Karpas-422 (cell line): ENCODE measurements at regions not wholly inside any gene's neighbourhood (a gene's known extent, or its start where the extent isn't known, plus 50 kb on each side); places are given as distances from the start of the nearest gene placed in this dataset.

Experiments used
- DNase-seq: peaks from one replicate; pipeline ENCODE4 v3.0.0-alpha.2; 2015
- H2AFZ ChIP-seq: fragments of 200-600 bp; sonication (generic); 2 replicates; pipeline ENCODE4 v1.6.1; 2014; ENCODE audit warnings: antibody characterized with exemption, low read length, mixed read lengths
- H3K27ac ChIP-seq: fragments of 200-600 bp; sonication (generic); 2 replicates; pipeline ENCODE4 v1.5.1; 2014; ENCODE audit warnings: mild to moderate bottlenecking, low read length, moderate library complexity
- H3K27me3 ChIP-seq: fragments of 200-600 bp; sonication (generic); 2 replicates; pipeline ENCODE4 v1.6.1; 2014; ENCODE audit warnings: low read length, mixed read lengths
- H3K36me3 ChIP-seq: fragments of 200-600 bp; sonication (generic); 2 replicates; pipeline ENCODE4 v1.6.1; 2014; ENCODE audit warnings: low read length, mixed read lengths; ENCODE audit not compliant: insufficient read depth
- H3K4me1 ChIP-seq: fragments of 200-600 bp; sonication (generic); 2 replicates; pipeline ENCODE4 v1.6.1; 2014; ENCODE audit warnings: mild to moderate bottlenecking, low read length, mixed read lengths
- H3K4me2 ChIP-seq: fragments of 200-600 bp; sonication (generic); 2 replicates; pipeline ENCODE4 v1.6.1; 2014; ENCODE audit warnings: low read length, low read depth, mild to moderate bottlenecking; ENCODE audit not compliant: poor library complexity, severe bottlenecking
- H3K4me3 ChIP-seq: fragments of 200-600 bp; sonication (generic); 2 replicates; pipeline ENCODE4 v1.5.1; 2014; ENCODE audit warnings: mild to moderate bottlenecking, antibody characterized with exemption, low read length, mixed read lengths
- H3K79me2 ChIP-seq: fragments of 200-600 bp; sonication (generic); 2 replicates; pipeline ENCODE4 v1.6.1; 2014; ENCODE audit warnings: mild to moderate bottlenecking, low read length, mixed read lengths
- H3K9ac ChIP-seq: fragments of 200-600 bp; sonication (generic); 2 replicates; pipeline ENCODE4 v1.6.0; 2014; ENCODE audit warnings: low read length
- H3K9me2 ChIP-seq: fragments of 200-600 bp; sonication (generic), shearing (Covaris generic); replicated peaks from 2 replicates; pipeline ENCODE4 v1.6.0; 2014; ENCODE audit warnings: mild to moderate bottlenecking, low read length, moderate library complexity; ENCODE audit not compliant: insufficient read depth
- H3K9me3 ChIP-seq: fragments of 300-700, 200-600 bp; sonication (generic); 2 replicates; pipeline ENCODE4 v1.6.1; 2014; ENCODE audit warnings: low read length, mixed read lengths
- H4K20me1 ChIP-seq: fragments of 200-600 bp; sonication (generic); 2 replicates; pipeline ENCODE4 v1.6.1; 2014; ENCODE audit warnings: mild to moderate bottlenecking, antibody characterized with exemption, low read length, low read depth; ENCODE audit not compliant: insufficient read depth

DNA sequence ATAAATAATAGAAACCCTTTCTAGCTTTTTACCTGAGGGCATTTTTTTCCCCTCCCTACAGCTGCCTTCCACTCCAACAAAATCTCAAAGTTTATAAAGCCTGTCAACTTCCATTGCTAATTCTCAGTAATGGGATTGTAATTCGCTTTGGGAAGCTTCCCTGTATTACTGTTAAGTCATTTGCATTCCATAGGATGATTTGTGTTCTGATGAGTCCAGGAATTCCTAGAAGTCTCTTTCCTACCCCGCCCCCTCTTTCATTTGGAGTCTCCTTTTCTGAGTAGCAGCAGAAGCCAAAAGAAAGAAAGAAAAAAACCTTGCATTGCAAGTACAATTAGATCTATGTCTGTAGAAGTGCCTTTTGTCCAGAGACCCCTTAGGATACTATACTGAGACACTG, 1033.3 kb downstream of the IGSF11 start:
- no peak overlapping the region for H3K4me2 ChIP-seq
- no peak overlapping the region for H3K27ac ChIP-seq
- no peak overlapping the region for H3K4me3 ChIP-seq
- no peaks in the 10 kb centered on the region for H3K36me3 ChIP-seq
- no peaks in the 10 kb centered on the region; the same call in 1 of the 2 replicates for H3K27me3 ChIP-seq
- no peak overlapping the region for H3K9ac ChIP-seq
- no peaks in the 10 kb centered on the region for H3K9me3 ChIP-seq
- no peaks in the 10 kb centered on the region for H3K79me2 ChIP-seq
- no peaks in the 10 kb centered on the region for H4K20me1 ChIP-seq
- no peak for DNase-seq
- H3K9me2 ChIP-seq = no peaks in the 10 kb centered on the region
- H3K4me1 ChIP-seq = no peaks in the 10 kb centered on the region
- H2AFZ ChIP-seq = no peak overlapping the region

- Histone ChIP-seq H3K9me3 (no peaks in the 10 kb centered on the region), H3K36me3 (no peaks in the 10 kb centered on the region), H3K4me2 (no peak overlapping the region), H3K9ac (no peak overlapping the region), H3K4me1 (no peaks in the 10 kb centered on the region), H3K9me2 (no peaks in the 10 kb centered on the region), H3K79me2 (no peaks in the 10 kb centered on the region), H4K20me1 (no peaks in the 10 kb centered on the region), H2AFZ (no peak overlapping the region), H3K27me3 (no peaks in the 10 kb centered on the region), H3K27ac (no peak overlapping the region), H3K4me3 (no peak overlapping the region)
- DNase-seq = no peak
Measured at GRCh38 chr3:118011910-118012309, 1022.7 kb downstream of the IGSF11 start.

GRCh38 chr3:118029049-118029448, 1005.6 kb downstream of the IGSF11 start:
- no peaks in the 10 kb centered on the region for H3K4me1 ChIP-seq
- no peak overlapping the region for H3K4me2 ChIP-seq
- H3K9me3 ChIP-seq = no peaks in the 10 kb centered on the region
- H2AFZ ChIP-seq = no peak overlapping the region
- H3K9me2 ChIP-seq = no peaks in the 10 kb centered on the region
- H3K27me3 ChIP-seq = no peaks in the 10 kb centered on the region
- no peak for DNase-seq
- no peaks in the 10 kb centered on the region for H4K20me1 ChIP-seq
- no peaks in the 10 kb centered on the region for H3K79me2 ChIP-seq
- H3K9ac ChIP-seq = no peak overlapping the region
- H3K36me3 ChIP-seq = no peaks in the 10 kb centered on the region
- H3K27ac ChIP-seq = no peak overlapping the region
- H3K4me3 ChIP-seq = no peak overlapping the region

DNA sequence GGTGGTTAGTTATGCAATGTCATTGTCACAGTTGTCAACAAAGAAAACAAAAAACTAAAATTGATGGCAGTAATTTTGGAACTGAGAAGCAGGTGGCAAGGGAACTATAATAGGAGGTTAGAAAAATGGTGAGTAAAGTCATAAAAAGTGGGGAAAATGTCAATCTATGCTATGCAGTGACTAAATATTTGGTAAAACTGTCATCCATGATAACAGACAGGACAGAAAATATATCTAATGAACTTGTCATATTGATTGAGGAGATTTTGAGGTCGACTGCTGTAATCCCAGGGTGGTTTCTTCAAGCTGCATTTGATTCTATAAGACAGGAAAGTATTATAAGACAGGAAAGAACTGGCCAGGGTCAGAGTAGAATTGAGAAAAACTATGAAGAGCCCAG, 998.4 kb downstream of the IGSF11 start:
- peaks cover 7% of the 10 kb centered on the region for H3K9me3 ChIP-seq
- DNase-seq = no peak
- H3K4me2 ChIP-seq = no peak overlapping the region
- H3K9ac ChIP-seq = no peak overlapping the region
- H2AFZ ChIP-seq = no peak overlapping the region
- no peaks in the 10 kb centered on the region; the same call in 1 of the 2 replicates for H3K27me3 ChIP-seq
- no peaks in the 10 kb centered on the region for H3K36me3 ChIP-seq
- no peaks in the 10 kb centered on the region for H3K4me1 ChIP-seq
- H3K9me2 ChIP-seq = no peaks in the 10 kb centered on the region
- H3K79me2 ChIP-seq = no peaks in the 10 kb centered on the region
- H4K20me1 ChIP-seq = no peaks in the 10 kb centered on the region
- no peak overlapping the region for H3K27ac ChIP-seq
- H3K4me3 ChIP-seq = no peak overlapping the region

DNA sequence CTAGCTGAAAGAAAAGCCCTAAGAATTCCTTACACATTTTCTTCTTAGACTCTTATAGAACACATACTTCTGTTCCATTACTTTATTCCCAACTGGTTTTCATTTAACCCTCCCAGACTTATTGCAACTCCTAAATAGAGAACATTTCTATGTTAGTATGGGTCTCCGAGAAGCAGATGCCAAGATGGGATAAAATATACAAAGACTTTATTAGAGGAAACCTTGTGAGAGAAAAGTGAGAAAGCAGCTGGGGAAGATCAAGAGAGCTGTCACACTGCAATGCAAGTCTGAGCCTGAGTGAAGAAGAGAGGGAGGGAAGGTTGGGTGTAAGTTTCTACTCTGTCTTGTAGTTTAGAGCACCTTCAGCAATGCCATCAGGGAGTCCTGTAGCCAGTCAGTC, 979.3 kb downstream of the IGSF11 start:
- no peaks in the 10 kb centered on the region for H3K27me3 ChIP-seq
- DNase-seq = no peak
- no peaks in the 10 kb centered on the region for H3K36me3 ChIP-seq
- no peaks in the 10 kb centered on the region for H4K20me1 ChIP-seq
- H2AFZ ChIP-seq = no peak overlapping the region
- no peaks in the 10 kb centered on the region for H3K4me1 ChIP-seq
- no peak overlapping the region for H3K27ac ChIP-seq
- no peaks in the 10 kb centered on the region for H3K9me3 ChIP-seq
- no peaks in the 10 kb centered on the region; the same call in 1 of the 2 replicates for H3K9me2 ChIP-seq
- no peak overlapping the region for H3K4me3 ChIP-seq
- H3K79me2 ChIP-seq = no peaks in the 10 kb centered on the region
- no peak overlapping the region for H3K9ac ChIP-seq
- no peak overlapping the region for H3K4me2 ChIP-seq

GRCh38 chr3:118057086-118057485, 977.6 kb downstream of the IGSF11 start:
- no peak for DNase-seq

DNA sequence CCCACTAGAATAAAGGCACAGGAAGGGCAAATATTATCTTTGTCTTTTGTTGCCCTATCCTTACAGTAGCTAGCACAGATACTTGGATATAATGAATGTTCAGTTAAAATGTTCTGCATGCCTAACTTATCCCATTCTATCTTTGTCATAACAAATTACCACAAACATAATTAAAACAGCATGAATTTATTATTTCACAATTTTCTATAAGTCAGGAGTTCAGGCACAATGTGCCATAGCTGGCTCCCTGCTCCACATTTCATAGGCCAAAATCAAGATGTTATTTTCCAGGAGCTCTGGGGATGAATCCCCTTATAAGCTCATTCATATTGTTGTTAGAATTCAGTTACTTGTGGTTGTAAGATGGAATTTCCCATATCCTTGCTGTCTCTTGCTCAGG, 975.5 kb downstream of the IGSF11 start:
- no peaks in the 10 kb centered on the region for H3K79me2 ChIP-seq
- H3K9me3 ChIP-seq = no peaks in the 10 kb centered on the region
- no peaks in the 10 kb centered on the region for H3K9me2 ChIP-seq
- H2AFZ ChIP-seq = no peak overlapping the region
- no peak overlapping the region for H3K4me3 ChIP-seq
- no peaks in the 10 kb centered on the region for H4K20me1 ChIP-seq
- H3K27ac ChIP-seq = no peak overlapping the region
- H3K4me2 ChIP-seq = no peak overlapping the region
- no peaks in the 10 kb centered on the region for H3K36me3 ChIP-seq
- H3K9ac ChIP-seq = no peak overlapping the region
- no peak for DNase-seq
- no peaks in the 10 kb centered on the region for H3K4me1 ChIP-seq
- H3K27me3 ChIP-seq = no peaks in the 10 kb centered on the region

More at GRCh38 chr3:118057086-118057485, 977.6 kb downstream of the IGSF11 start:
- H3K4me3 ChIP-seq = no peak overlapping the region
- no peak overlapping the region for H2AFZ ChIP-seq
- H3K36me3 ChIP-seq = no peaks in the 10 kb centered on the region
- no peaks in the 10 kb centered on the region for H3K9me3 ChIP-seq
- no peaks in the 10 kb centered on the region for H3K79me2 ChIP-seq
- H3K27ac ChIP-seq = no peak overlapping the region
- H3K4me1 ChIP-seq = no peaks in the 10 kb centered on the region
- H3K9ac ChIP-seq = no peak overlapping the region
- no peak overlapping the region for H3K4me2 ChIP-seq
- H3K27me3 ChIP-seq = no peaks in the 10 kb centered on the region
- no peaks in the 10 kb centered on the region for H3K9me2 ChIP-seq
- H4K20me1 ChIP-seq = no peaks in the 10 kb centered on the region

- no peaks in the 10 kb centered on the region for H3K4me1 ChIP-seq
- no peaks in the 10 kb centered on the region for H3K36me3 ChIP-seq
- DNase-seq = no peak
- no peaks in the 10 kb centered on the region for H3K9me2 ChIP-seq
- H3K9me3 ChIP-seq = no peaks in the 10 kb centered on the region
- no peak overlapping the region for H3K4me3 ChIP-seq
- no peak overlapping the region for H3K4me2 ChIP-seq
- H3K27me3 ChIP-seq = no peaks in the 10 kb centered on the region
- no peaks in the 10 kb centered on the region for H4K20me1 ChIP-seq
- H3K27ac ChIP-seq = no peak overlapping the region
- no peak overlapping the region for H2AFZ ChIP-seq
- no peaks in the 10 kb centered on the region for H3K79me2 ChIP-seq
- H3K9ac ChIP-seq = no peak overlapping the region
Measured at GRCh38 chr3:118067439-118067838, 967.2 kb downstream of the IGSF11 start.

DNA sequence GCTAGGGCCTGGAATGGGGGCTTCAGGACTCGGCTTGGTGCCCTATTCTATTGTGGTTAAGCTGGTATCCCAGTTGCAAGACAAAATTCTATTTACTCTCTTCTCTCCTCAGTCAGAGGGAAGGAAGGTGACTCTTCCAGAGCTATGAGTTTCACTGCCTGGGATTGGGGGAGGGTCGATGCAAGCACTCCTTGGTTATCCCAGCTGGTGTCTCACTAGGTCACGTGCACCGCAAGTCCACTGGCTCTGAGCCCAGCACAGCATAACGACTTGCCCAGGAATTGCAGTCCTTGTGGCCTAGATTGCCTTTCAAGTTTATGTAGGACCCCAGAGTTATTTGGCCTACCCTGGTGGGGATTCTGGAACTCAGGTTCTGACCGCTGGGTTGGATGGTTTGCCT, 958.8 kb downstream of the IGSF11 start:
- Histone ChIP-seq H3K9me2 (no peaks in the 10 kb centered on the region), H3K4me1 (peaks cover 2% of the 10 kb centered on the region), H3K4me3 (no peak overlapping the region), H3K36me3 (no peaks in the 10 kb centered on the region), H3K27me3 (no peaks in the 10 kb centered on the region; the same call in 1 of the 2 replicates), H4K20me1 (no peaks in the 10 kb centered on the region), H3K79me2 (no peaks in the 10 kb centered on the region), H3K9me3 (peaks cover 9% of the 10 kb centered on the region; the same call in 1 of the 2 replicates), H3K27ac (no peak overlapping the region), H3K4me2 (no peak overlapping the region), H3K9ac (no peak overlapping the region), H2AFZ (no peak overlapping the region)
- DNase-seq = no peak
